ENCODE measurements at regions not wholly inside any gene's neighbourhood (a gene's known extent, or its start where the extent isn't known, plus 50 kb on each side); places are given as distances from the start of the nearest gene placed in this dataset.

GRCh38 chr14:71731096-71731495 is 201.1 kb upstream of the RGS6 start:
- TF ChIP-seq CTCF (IDR thresholded peaks at IDR 0.05; ENCODE audit: insufficient read depth, low read depth, low read length, missing control alignments), result no peak
- DNase-seq (ENCODE audit: low read depth), result no peak
- no peak overlapping the region for H3K4me3 ChIP-seq (ENCODE audit: low read depth, low read length)

DNA sequence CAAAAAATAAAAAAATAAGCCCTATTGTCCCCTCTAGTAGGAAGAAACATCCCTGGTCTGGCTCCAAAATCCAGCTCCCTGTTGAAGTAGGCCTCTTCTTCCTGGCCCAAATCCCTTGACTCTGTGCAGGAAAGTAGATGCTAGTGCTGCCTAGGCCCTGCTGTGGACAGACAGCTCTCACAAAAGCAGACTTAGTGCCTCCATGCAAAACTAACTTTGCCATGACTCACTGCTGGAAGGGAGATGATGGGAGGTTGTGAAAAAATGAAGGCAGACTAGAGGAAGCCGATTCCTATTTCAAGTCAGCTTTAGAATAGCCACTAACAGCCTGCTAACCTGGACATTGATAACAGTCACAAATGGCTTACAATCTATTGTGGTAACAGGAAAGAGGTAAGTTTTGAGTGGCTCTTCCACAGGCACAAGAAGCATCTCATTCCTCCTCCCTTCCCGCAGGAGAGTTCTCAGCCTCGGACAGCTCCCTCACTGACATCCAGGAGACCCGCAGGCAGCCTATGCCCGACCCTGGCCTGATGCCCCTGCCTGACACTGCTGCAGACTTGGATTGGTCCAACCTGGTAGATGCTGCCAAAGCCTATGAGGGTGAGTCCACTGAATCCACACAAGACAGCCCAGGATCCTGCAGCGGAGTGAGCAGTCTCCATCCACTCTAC is 198.9 kb upstream of the RGS6 start:
- H3K4me3 ChIP-seq (ENCODE audit: low read depth, low read length), result no peak overlapping the region
- no peak for DNase-seq (ENCODE audit: low read depth)
- TF ChIP-seq CTCF (IDR thresholded peaks at IDR 0.05; ENCODE audit: insufficient read depth, low read depth, low read length, missing control alignments), result no peak

- no peak overlapping the region for H3K4me3 ChIP-seq (ENCODE audit: low read depth, low read length)
- DNase-seq (ENCODE audit: low read depth), result no peak
- no peak for TF ChIP-seq CTCF (IDR thresholded peaks at IDR 0.05; ENCODE audit: insufficient read depth, low read depth, low read length, missing control alignments)
These were observed 198.2 kb upstream of the RGS6 start for GRCh38 chr14:71734076-71734475.

DNA sequence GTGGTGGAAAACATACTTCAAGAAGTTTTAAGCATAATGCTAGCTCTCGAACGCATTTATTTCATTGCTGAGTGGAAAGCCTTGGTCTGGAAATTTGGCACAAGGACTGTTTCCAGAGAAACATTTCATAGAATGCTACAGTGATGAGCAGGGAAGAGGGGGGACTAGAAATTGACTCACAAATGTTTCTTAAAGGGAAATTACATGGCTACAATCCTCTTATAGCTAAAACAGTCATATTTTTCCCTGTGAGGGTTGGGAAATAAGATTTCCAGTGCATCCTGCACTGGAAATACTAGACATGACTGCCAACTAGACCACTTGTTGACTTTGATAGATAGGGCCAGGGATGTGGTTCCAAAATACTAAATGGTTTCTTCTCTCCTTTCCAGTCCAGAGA is 197.3 kb upstream of the RGS6 start:
- no peak for TF ChIP-seq CTCF (IDR thresholded peaks at IDR 0.05; ENCODE audit: insufficient read depth, low read depth, low read length, missing control alignments)
- DNase-seq (ENCODE audit: low read depth), result no peak
- H3K4me3 ChIP-seq (ENCODE audit: low read depth, low read length), result no peak overlapping the region

- DNase-seq (ENCODE audit: low read depth), result no peak
- H3K4me3 ChIP-seq (ENCODE audit: low read depth, low read length), result no peak overlapping the region
- no peak for TF ChIP-seq CTCF (IDR thresholded peaks at IDR 0.05; ENCODE audit: insufficient read depth, low read depth, low read length, missing control alignments)
These were observed 194.5 kb upstream of the RGS6 start for GRCh38 chr14:71737760-71738159.

DNA sequence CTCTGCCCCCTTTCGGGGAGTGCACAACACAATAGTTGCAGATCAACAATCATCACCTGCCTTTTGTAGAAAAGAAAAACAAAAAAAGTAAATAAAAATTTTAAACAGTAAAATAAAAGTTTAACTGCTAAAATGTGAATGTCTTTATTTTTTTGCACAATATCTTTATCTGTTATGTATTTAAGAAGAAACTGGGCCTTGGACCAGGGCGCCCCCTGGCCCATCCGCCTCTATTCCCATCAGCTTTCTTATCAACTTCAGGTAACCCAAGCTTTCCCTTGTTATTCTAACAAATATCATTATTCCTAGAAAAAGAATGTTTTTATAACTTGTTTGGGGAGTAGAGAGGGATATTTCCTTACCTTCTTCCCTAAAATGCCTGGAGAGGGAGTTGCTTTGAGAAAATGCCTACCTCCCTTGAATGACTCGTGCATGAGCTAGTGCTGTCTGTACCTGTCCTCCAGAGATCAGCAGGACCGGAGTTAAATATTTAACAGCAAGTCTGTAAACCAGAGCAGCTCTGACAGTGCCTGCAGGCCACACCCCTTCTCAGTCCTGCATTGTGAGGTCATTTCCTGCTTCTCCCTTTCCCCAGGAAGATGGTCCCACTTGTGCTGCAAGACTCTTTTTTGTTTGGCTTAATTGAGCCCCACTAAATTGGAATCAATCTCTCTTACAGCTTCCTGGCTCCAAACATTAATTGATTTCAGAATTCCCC is 192.8 kb upstream of the RGS6 start:
- DNase-seq (ENCODE audit: low read depth), result no peak
- TF ChIP-seq CTCF (IDR thresholded peaks at IDR 0.05; ENCODE audit: insufficient read depth, low read depth, low read length, missing control alignments), result no peak
- no peak overlapping the region for H3K4me3 ChIP-seq (ENCODE audit: low read depth, low read length)
